ENCODE measurements at regions not wholly inside any gene's neighbourhood (a gene's known extent, or its start where the extent isn't known, plus 50 kb on each side); places are given as distances from the start of the nearest gene placed in this dataset.
A peak's percentile ranks its signal among the peaks of the same experiment; 100 is the strongest.

DNA sequence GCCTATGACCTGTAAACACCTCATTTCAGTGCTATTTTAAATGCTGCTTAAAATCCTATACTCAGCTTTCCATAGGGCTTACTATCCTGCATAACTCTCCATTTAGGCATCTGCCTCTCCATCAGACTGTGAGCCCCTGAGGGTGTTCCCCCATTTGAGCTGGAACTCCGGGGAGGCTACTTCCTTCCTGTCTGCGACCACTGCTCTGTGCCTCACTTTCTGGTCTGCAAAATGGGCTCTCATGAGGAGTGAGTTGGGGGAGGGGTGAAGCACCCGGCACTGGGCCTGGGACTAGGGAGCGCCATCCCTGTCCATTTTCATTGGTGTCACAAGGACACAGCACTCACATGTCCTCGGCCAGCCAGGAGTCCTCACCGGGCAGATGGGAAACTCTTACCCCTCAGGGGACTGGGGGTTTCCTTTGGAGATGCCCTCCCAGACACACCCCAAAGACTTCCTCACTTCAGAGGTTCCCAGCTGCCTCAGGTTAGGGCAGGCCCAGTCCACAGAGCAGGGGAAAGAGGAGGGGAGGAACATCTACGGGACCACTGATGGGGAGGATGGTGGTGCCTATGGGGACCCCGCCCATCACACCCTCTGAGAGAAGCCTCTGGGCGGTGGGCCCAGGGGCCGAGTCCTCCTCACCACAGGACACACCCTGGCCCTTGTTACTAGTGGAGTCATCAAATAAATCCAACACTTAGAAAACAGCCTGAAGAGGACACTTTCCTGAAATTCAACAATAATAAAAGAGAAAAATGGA lies 134.9 kb downstream of the MATN1 start:
- POLR2A ChIA-PET: no interaction called here

DNA sequence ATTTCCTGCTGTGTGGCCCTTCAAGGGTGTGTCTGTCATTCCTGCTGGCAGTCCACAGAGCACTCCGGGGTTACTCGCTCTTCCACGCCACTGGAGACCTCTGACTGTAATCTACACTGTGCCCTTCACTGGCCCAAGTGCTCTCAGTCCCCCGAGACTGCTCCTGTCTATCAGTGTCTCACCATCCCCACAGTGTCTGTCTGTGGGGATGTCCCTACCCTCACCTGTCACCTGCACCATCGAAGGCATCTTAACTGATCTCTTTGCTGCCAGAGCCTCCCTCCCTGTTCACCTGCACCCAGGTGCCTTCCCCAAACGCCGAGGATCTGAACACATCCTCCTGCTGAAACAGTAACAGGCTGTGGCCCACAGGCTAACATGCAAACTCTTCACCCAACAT lies 136.7 kb downstream of the MATN1 start:
- peak; percentile 2 for DNase-seq (ENCODE audit: extremely low spot score)

More for the DNA sequence above, 134.9 kb downstream of the MATN1 start:
- CTCF ChIA-PET: no interaction called here
- no peak for DNase-seq (ENCODE audit: extremely low spot score)
- TF ChIP-seq, protein P1, sequence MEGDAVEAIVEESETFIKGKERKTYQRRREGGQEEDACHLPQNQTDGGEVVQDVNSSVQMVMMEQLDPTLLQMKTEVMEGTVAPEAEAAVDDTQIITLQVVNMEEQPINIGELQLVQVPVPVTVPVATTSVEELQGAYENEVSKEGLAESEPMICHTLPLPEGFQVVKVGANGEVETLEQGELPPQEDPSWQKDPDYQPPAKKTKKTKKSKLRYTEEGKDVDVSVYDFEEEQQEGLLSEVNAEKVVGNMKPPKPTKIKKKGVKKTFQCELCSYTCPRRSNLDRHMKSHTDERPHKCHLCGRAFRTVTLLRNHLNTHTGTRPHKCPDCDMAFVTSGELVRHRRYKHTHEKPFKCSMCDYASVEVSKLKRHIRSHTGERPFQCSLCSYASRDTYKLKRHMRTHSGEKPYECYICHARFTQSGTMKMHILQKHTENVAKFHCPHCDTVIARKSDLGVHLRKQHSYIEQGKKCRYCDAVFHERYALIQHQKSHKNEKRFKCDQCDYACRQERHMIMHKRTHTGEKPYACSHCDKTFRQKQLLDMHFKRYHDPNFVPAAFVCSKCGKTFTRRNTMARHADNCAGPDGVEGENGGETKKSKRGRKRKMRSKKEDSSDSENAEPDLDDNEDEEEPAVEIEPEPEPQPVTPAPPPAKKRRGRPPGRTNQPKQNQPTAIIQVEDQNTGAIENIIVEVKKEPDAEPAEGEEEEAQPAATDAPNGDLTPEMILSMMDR (IDR thresholded peaks at IDR 0.05; ENCODE audit: control extremely low read depth, extremely low read depth, low read depth, missing control alignments): no peak

DNA sequence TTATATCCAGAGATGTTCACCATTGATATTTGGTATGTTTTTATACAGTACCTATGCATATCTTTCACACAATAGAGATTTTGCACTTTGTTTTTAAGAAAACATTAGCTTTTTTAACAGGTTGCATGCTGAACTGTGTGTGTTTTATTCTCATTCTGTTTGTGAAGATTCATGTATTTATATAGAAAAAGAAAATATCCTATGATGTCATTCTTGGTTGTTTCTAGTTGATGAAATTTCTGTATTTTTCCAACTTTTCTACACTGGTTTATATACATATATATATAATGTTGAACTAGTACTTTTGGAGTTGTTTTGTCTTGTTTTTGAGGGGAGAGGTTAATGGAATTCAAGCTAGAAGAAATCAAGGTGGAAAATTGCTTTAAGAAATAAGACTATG lies 143.8 kb downstream of the MATN1 start:
- CTCF ChIA-PET: no interaction called here
- TF ChIP-seq, protein P1 (IDR thresholded peaks at IDR 0.05; ENCODE audit: control extremely low read depth, extremely low read depth, low read depth, missing control alignments): no peak

More for the DNA sequence above, 136.7 kb downstream of the MATN1 start:
- CTCF ChIA-PET: no interaction called here
- POLR2A ChIA-PET: no interaction called here
- TF ChIP-seq, protein P1 (IDR thresholded peaks at IDR 0.05; ENCODE audit: control extremely low read depth, extremely low read depth, low read depth, missing control alignments): no peak

DNA sequence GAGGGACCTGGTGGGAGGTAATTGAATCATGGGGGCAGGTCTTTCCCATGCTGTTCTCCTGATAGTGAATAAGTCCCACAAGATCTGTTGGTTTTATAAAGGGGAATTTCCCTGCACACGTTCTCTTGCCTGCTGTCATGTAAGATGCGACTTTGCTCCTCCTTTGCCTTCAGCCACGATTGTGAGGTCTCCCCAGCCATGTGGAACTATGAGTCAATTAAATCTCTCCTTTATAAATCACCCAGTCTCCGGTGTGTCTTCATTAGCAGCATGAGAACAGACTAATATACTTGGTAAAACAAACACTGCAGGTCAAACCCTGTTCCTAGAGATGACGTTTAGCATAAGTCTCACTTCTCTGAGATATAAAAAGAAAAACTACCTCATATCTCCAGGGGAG lies 148.3 kb downstream of the MATN1 start:
- CTCF ChIA-PET: no interaction called here
- no peak for DNase-seq (ENCODE audit: extremely low spot score)
- POLR2A ChIA-PET: no interaction called here
- TF ChIP-seq, protein P1 (IDR thresholded peaks at IDR 0.05; ENCODE audit: control extremely low read depth, extremely low read depth, low read depth, missing control alignments): no peak

More for the DNA sequence above, 143.8 kb downstream of the MATN1 start:
- no peak for DNase-seq (ENCODE audit: extremely low spot score)
- POLR2A ChIA-PET: no interaction called here

DNA sequence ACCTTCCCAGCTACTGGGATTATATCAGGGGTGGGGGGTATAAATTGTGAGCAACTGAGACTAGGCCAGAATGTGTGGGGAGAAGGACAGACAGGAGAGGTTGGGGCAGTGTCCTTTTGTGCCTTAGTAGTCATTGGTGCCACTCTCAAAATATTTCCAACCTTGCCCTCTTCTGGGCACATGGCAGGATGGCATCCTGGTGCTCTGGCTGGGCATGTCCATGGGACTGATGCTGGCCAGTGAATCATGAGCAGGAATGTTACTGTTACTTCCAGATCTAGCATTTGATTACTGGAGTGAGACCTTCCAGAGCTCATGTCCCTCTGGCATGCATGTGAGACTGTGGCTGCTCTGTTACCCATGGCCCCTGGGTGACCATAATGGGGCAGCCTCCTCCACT lies 151.2 kb downstream of the MATN1 start:
- DNase-seq (ENCODE audit: extremely low spot score): no peak
- ChIA-PET CTCF (no interaction called here), POLR2A (no interaction called here)
- TF ChIP-seq, protein P1 (IDR thresholded peaks at IDR 0.05; ENCODE audit: control extremely low read depth, extremely low read depth, low read depth, missing control alignments): no peak

DNA sequence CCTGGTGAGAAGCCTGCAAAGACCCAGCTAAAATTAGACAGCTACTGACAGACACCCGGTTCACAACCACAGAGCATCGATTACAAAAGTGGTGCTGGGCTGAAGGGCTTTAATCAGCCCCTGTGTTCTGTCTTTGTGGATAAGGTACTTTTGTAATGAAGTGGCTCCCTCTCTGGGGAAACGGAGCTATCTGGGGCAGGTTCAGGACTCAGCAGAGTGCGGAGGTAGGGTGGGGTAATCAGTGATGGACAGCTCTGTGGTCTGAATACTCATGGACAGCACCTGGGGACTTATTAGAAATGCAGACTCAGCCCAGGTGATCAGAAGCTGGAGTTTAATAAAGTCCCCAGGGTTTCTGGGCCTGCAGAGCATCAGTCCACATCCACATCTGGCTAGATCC lies 152.0 kb downstream of the MATN1 start:
- TF ChIP-seq, protein P1 (IDR thresholded peaks at IDR 0.05; ENCODE audit: control extremely low read depth, extremely low read depth, low read depth, missing control alignments): no peak
- no peak for DNase-seq (ENCODE audit: extremely low spot score)
- CTCF ChIA-PET: no interaction called here
- POLR2A ChIA-PET: no interaction called here

Measured in GM10248 (cell line).